ENCODE measurements at regions not wholly inside any gene's neighbourhood (a gene's known extent, or its start where the extent isn't known, plus 50 kb on each side); places are given as distances from the start of the nearest gene placed in this dataset.

- TF ChIP-seq Cebpa-rat (IDR thresholded peaks at IDR 0.05), result no peak
Observed at GRCh38 chr11:15903246-15903645, 453.1 kb downstream of the SOX6 start.

GRCh38 chr11:15905366-15906104, 450.8 kb downstream of the SOX6 start:
- H3K27me3 ChIP-seq, result no peaks in the 10 kb centered on the region

More at GRCh38 chr11:15903246-15903645, 453.1 kb downstream of the SOX6 start:
- Histone ChIP-seq H4K20me1 (no peaks in the 10 kb centered on the region; a peak in 1 of 22 replicates), H3K27me3 (no peaks in the 10 kb centered on the region), H3K27ac (no peak overlapping the region), H3K9me3 (replicated peaks in 1 of 11) (no peaks in the 10 kb centered on the region), H3K36me3 (no peaks in the 10 kb centered on the region), H3K4me2 (no peak overlapping the region), H3K9ac (no peak overlapping the region), H3K4me3 (no peak overlapping the region), H3K4me1 (no peaks in the 10 kb centered on the region)

GRCh38 chr11:15906481-15907035, 449.8 kb downstream of the SOX6 start:
- Histone ChIP-seq H3K36me3 (no peaks in the 10 kb centered on the region), H3K9me3 (replicated peaks in 1 of 11) (no peaks in the 10 kb centered on the region), H4K20me1 (no peaks in the 10 kb centered on the region; a peak in 1 of 22 replicates), H3K9ac (no peak overlapping the region), H3K4me3 (no peak overlapping the region), H3K4me1 (no peaks in the 10 kb centered on the region), H3K27me3 (no peaks in the 10 kb centered on the region), H3K27ac (no peak overlapping the region), H3K4me2 (no peak overlapping the region)
- TF ChIP-seq Cebpa-rat (IDR thresholded peaks at IDR 0.05), result no peak

More at GRCh38 chr11:15905366-15906104, 450.8 kb downstream of the SOX6 start:
- Histone ChIP-seq H3K27ac (no peak overlapping the region), H3K4me2 (no peak overlapping the region), H3K4me3 (no peak overlapping the region), H3K36me3 (no peaks in the 10 kb centered on the region), H3K4me1 (no peaks in the 10 kb centered on the region), H3K9ac (no peak overlapping the region), H4K20me1 (no peaks in the 10 kb centered on the region; a peak in 1 of 22 replicates), H3K9me3 (replicated peaks in 1 of 11) (no peaks in the 10 kb centered on the region)
- no peak for TF ChIP-seq Cebpa-rat (IDR thresholded peaks at IDR 0.05)

- Histone ChIP-seq H3K4me2 (no peak overlapping the region), H3K36me3 (no peaks in the 10 kb centered on the region), H3K9me3 (replicated peaks in 1 of 11) (no peaks in the 10 kb centered on the region), H3K4me3 (no peak overlapping the region), H3K4me1 (no peaks in the 10 kb centered on the region), H3K27me3 (no peaks in the 10 kb centered on the region), H4K20me1 (no peaks in the 10 kb centered on the region; a peak in 1 of 22 replicates), H3K27ac (no peak overlapping the region), H3K9ac (no peak overlapping the region)
- no peak for TF ChIP-seq Cebpa-rat (IDR thresholded peaks at IDR 0.05)
Observed at GRCh38 chr11:15907806-15908205, 448.5 kb downstream of the SOX6 start.

- Histone ChIP-seq H3K36me3 (no peaks in the 10 kb centered on the region), H4K20me1 (no peaks in the 10 kb centered on the region; a peak in 1 of 22 replicates), H3K4me1 (no peaks in the 10 kb centered on the region), H3K4me3 (no peak overlapping the region), H3K27ac (no peak overlapping the region), H3K4me2 (no peak overlapping the region), H3K9me3 (replicated peaks in 1 of 11) (no peaks in the 10 kb centered on the region), H3K27me3 (no peaks in the 10 kb centered on the region), H3K9ac (no peak overlapping the region)
- no peak for TF ChIP-seq Cebpa-rat (IDR thresholded peaks at IDR 0.05)
Observed at GRCh38 chr11:15909937-15910598, 446.3 kb downstream of the SOX6 start.

GRCh38 chr11:15910761-15911160, 445.6 kb downstream of the SOX6 start:
- no peaks in the 10 kb centered on the region for H3K4me1 ChIP-seq
- no peaks in the 10 kb centered on the region for H3K36me3 ChIP-seq
- H3K4me2 ChIP-seq, result no peak overlapping the region
- no peak for TF ChIP-seq Cebpa-rat (IDR thresholded peaks at IDR 0.05)
- H3K27ac ChIP-seq, result no peak overlapping the region
- H3K9me3 ChIP-seq (replicated peaks in 1 of 11), result no peaks in the 10 kb centered on the region
- no peaks in the 10 kb centered on the region for H3K27me3 ChIP-seq
- H3K4me3 ChIP-seq, result no peak overlapping the region
- no peaks in the 10 kb centered on the region for H4K20me1 ChIP-seq
- no peak overlapping the region for H3K9ac ChIP-seq

- Histone ChIP-seq H3K9me3 (replicated peaks in 1 of 11) (no peaks in the 10 kb centered on the region), H3K27ac (no peak overlapping the region), H3K27me3 (no peaks in the 10 kb centered on the region), H3K4me3 (no peak overlapping the region), H4K20me1 (no peaks in the 10 kb centered on the region), H3K9ac (no peak overlapping the region), H3K36me3 (no peaks in the 10 kb centered on the region), H3K4me1 (no peaks in the 10 kb centered on the region), H3K4me2 (no peak overlapping the region)
- TF ChIP-seq Cebpa-rat (IDR thresholded peaks at IDR 0.05), result no peak
Observed at GRCh38 chr11:15911377-15912044, 444.8 kb downstream of the SOX6 start.

- no peak overlapping the region for H3K9ac ChIP-seq
Observed at GRCh38 chr11:15912291-15912690, 444.1 kb downstream of the SOX6 start.

GRCh38 chr11:15912825-15913224, 443.5 kb downstream of the SOX6 start:
- H3K4me3 ChIP-seq, result no peak overlapping the region
- H4K20me1 ChIP-seq, result no peaks in the 10 kb centered on the region
- no peaks in the 10 kb centered on the region for H3K9me3 ChIP-seq (replicated peaks in 1 of 11)
- TF ChIP-seq Cebpa-rat (IDR thresholded peaks at IDR 0.05), result no peak
- H3K36me3 ChIP-seq, result no peaks in the 10 kb centered on the region
- no peak overlapping the region for H3K9ac ChIP-seq
- no peaks in the 10 kb centered on the region for H3K4me1 ChIP-seq
- no peak overlapping the region for H3K27ac ChIP-seq
- H3K27me3 ChIP-seq, result no peaks in the 10 kb centered on the region
- H3K4me2 ChIP-seq, result no peak overlapping the region

More at GRCh38 chr11:15912291-15912690, 444.1 kb downstream of the SOX6 start:
- Histone ChIP-seq H3K36me3 (no peaks in the 10 kb centered on the region), H3K4me3 (no peak overlapping the region), H3K4me2 (no peak overlapping the region), H3K27ac (no peak overlapping the region), H3K9me3 (replicated peaks in 1 of 11) (no peaks in the 10 kb centered on the region), H3K27me3 (no peaks in the 10 kb centered on the region), H3K4me1 (no peaks in the 10 kb centered on the region), H4K20me1 (no peaks in the 10 kb centered on the region)
- no peak for TF ChIP-seq Cebpa-rat (IDR thresholded peaks at IDR 0.05)

All from BLaER1 treated with 17β-estradiol and CSF1 and Interleukin-3, amounts not matched to agents 10 nM and 100 nM (cell line).